H1 (cell line): ENCODE measurements at regions not wholly inside any gene's neighbourhood (a gene's known extent, or its start where the extent isn't known, plus 50 kb on each side); places are given as distances from the start of the nearest gene placed in this dataset.
A peak's percentile ranks its signal among the peaks of the same experiment; 100 is the strongest.

Source experiments
- CTCF ChIA-PET: fragments of 300-600 bp; sonication (Branson Sonifier 250); formaldehyde crosslinking; loops from one replicate; lab custom pipeline; 2021; ENCODE audit not compliant: partially characterized antibody; lab: Charles Lee
- POLR2A ChIA-PET: fragments of 300-600 bp; sonication (Branson Sonifier 250); formaldehyde crosslinking; loops from one replicate; lab custom pipeline; 2021; ENCODE audit warnings: inconsistent platforms; ENCODE audit not compliant: partially characterized antibody; lab: Charles Lee
- DNase-seq, 2 experiments: peaks; one replicate each; pipeline versions ENCODE4 v3.0.0 to v3.0.0-alpha.2; 2010 to 2022; ENCODE audit warnings: low spot score in 2 of 2, low read depth in 1 of 2, mixed read lengths in 1 of 2
- FAIRE-seq: peaks from 2 replicates; lab custom pipeline; 2011; peaks lifted over from hg19 to GRCh38; lab: Jason Lieb, UNC
- H2AFZ ChIP-seq: 2 replicates; pipeline ENCODE4 v1.8.1; 2012; ENCODE audit warnings: low read length, inconsistent platforms
- H2AK5ac ChIP-seq: 2 replicates; pipeline ENCODE4 v1.6.1; 2013; ENCODE audit warnings: low read depth, low read length
- H2BK120ac ChIP-seq: replicated peaks from 2 replicates; pipeline ENCODE3; 2013; ENCODE audit warnings: low read depth, low read length, inconsistent platforms
- H2BK12ac ChIP-seq: 2 replicates; pipeline ENCODE4 v1.6.1; 2013; ENCODE audit warnings: low read depth, low read length
- H2BK15ac ChIP-seq: 2 replicates; pipeline ENCODE4 v1.6.1; 2013; ENCODE audit warnings: low read length
- H2BK20ac ChIP-seq: 2 replicates; pipeline ENCODE4 v1.6.1; 2013; ENCODE audit warnings: low read length
- H2BK5ac ChIP-seq: 2 replicates; pipeline ENCODE4 v1.6.1; 2013; ENCODE audit warnings: low read depth, low read length
- H3K14ac ChIP-seq: 2 replicates; pipeline ENCODE4 v1.6.1; 2013; ENCODE audit warnings: inconsistent platforms; ENCODE audit not compliant: insufficient read length
- H3K18ac ChIP-seq: 2 replicates; pipeline ENCODE4 v1.6.1; 2013; ENCODE audit warnings: low read length; ENCODE audit errors: extremely low read depth
- H3K23ac ChIP-seq: 2 replicates; pipeline ENCODE4 v1.6.1; 2013; ENCODE audit warnings: inconsistent platforms; ENCODE audit not compliant: insufficient read length
- H3K23me2 ChIP-seq: 2 replicates; pipeline ENCODE4 v1.6.1; 2013; ENCODE audit warnings: low read depth, low read length
- H3K27ac ChIP-seq: 2 replicates; pipeline ENCODE4 v1.6.1; 2011; ENCODE audit warnings: low read depth, low read length, inconsistent platforms
- H3K27me3 ChIP-seq, 4 experiments: replicated peaks in 1 of 4; 1 replicate in 1 of 4; 2 replicates in 3 of 4; pipeline versions ENCODE4 v1.6.1 to v1.8.1; 2011 to 2013; ENCODE audit warnings: low read length in 3 of 4, mild to moderate bottlenecking in 3 of 4, inconsistent platforms in 2 of 4, mixed read lengths in 2 of 4, moderate library complexity in 1 of 4; ENCODE audit not compliant: control insufficient read depth in 3 of 4, insufficient read depth in 3 of 4; ENCODE audit errors: extremely low read depth in 1 of 4
- H3K36me3 ChIP-seq, 4 experiments: 2 replicates each; pipeline versions ENCODE4 v1.6.1 to v1.8.1; 2011 to 2013; ENCODE audit warnings: mild to moderate bottlenecking in 4 of 4, low read length in 3 of 4, moderate library complexity in 2 of 4, control low read depth in 1 of 4, inconsistent platforms in 1 of 4; ENCODE audit not compliant: insufficient read depth in 4 of 4, control insufficient read depth in 2 of 4
- H3K4ac ChIP-seq: replicated peaks from 2 replicates; pipeline ENCODE3; 2013; ENCODE audit warnings: low read length, low read depth, mixed read lengths, inconsistent platforms; ENCODE audit not compliant: insufficient read length
- H3K4me1 ChIP-seq, 4 experiments: replicated peaks in 1 of 4; 1 replicate in 1 of 4; 2 replicates in 3 of 4; pipeline versions ENCODE4 v1.6.1 to v1.8.1; 2011 to 2013; ENCODE audit warnings: low read length in 3 of 4, inconsistent platforms in 2 of 4, mixed read lengths in 1 of 4; ENCODE audit not compliant: insufficient read depth in 4 of 4, control insufficient read depth in 3 of 4
- H3K4me2 ChIP-seq, 2 experiments: 2 replicates each; pipeline versions ENCODE4 v1.6.1 to v1.8.1; 2011 to 2013; ENCODE audit warnings: low read depth in 2 of 2, low read length in 2 of 2, control low read depth in 1 of 2, inconsistent platforms in 1 of 2, mild to moderate bottlenecking in 1 of 2; ENCODE audit not compliant: insufficient read depth in 1 of 2
- H3K4me3 ChIP-seq, 4 experiments: fragments of 200-600, 300-600 bp in 1 of 4; sonication (generic), shearing (Covaris generic), sonication (Bioruptor Twin) in 1 of 4; 2 replicates each; pipeline versions ENCODE4 v1.5.1 to v1.8.1; 2011 to 2016; ENCODE audit warnings: low read length in 4 of 4, low read depth in 3 of 4, control low read depth in 2 of 4, inconsistent platforms in 2 of 4, mild to moderate bottlenecking in 2 of 4, mixed read lengths in 1 of 4, moderate library complexity in 1 of 4; ENCODE audit not compliant: insufficient read depth in 2 of 4; ENCODE audit errors: extremely low read depth in 1 of 4
- H3K56ac ChIP-seq: replicated peaks from 2 replicates; pipeline ENCODE3; 2013; ENCODE audit warnings: low read depth, mild to moderate bottlenecking, mixed read lengths, low read length, inconsistent platforms; ENCODE audit not compliant: insufficient read length
- H3K79me1 ChIP-seq: 2 replicates; pipeline ENCODE4 v1.6.1; 2013; ENCODE audit warnings: low read depth, low read length, control low read depth
- H3K79me2 ChIP-seq, 2 experiments: 2 replicates each; pipeline versions ENCODE4 v1.6.1 to v1.8.1; 2012 to 2013; ENCODE audit warnings: low read length in 2 of 2, mild to moderate bottlenecking in 2 of 2, inconsistent platforms in 1 of 2; ENCODE audit not compliant: insufficient read depth in 2 of 2, control insufficient read depth in 1 of 2
- H3K9ac ChIP-seq, 4 experiments: replicated peaks in 1 of 4; 1 replicate in 1 of 4; 2 replicates in 3 of 4; pipeline versions ENCODE4 v1.6.1 to v1.8.1; 2011 to 2013; ENCODE audit warnings: low read depth in 3 of 4, low read length in 3 of 4, control low read depth in 2 of 4, mild to moderate bottlenecking in 2 of 4, moderate library complexity in 2 of 4, inconsistent platforms in 1 of 4; ENCODE audit errors: extremely low read depth in 1 of 4
- H3K9me3 ChIP-seq, 2 experiments: 2 replicates each; pipeline versions ENCODE4 v1.6.1 to v1.8.1; 2012 to 2013; ENCODE audit warnings: mild to moderate bottlenecking in 2 of 2, moderate library complexity in 2 of 2, control low read depth in 1 of 2, inconsistent platforms in 1 of 2, low read depth in 1 of 2, low read length in 1 of 2, mixed read lengths in 1 of 2; ENCODE audit not compliant: insufficient read depth in 2 of 2
- H4K20me1 ChIP-seq, 2 experiments: replicated peaks in 1 of 2; 2 replicates each; pipeline versions ENCODE3 to v1.8.1; 2011 to 2013; ENCODE audit warnings: inconsistent platforms in 2 of 2, low read length in 2 of 2, mild to moderate bottlenecking in 1 of 2; ENCODE audit not compliant: insufficient read depth in 2 of 2, control insufficient read depth in 1 of 2
- H4K5ac ChIP-seq: 2 replicates; pipeline ENCODE4 v1.6.1; 2013; ENCODE audit warnings: low read length, low read depth, mixed read lengths, inconsistent platforms; ENCODE audit not compliant: insufficient read length
- H4K8ac ChIP-seq: 2 replicates; pipeline ENCODE4 v1.8.0; 2013; ENCODE audit warnings: mild to moderate bottlenecking, moderate library complexity, low read length, inconsistent platforms; ENCODE audit not compliant: insufficient read depth; ENCODE audit errors: extremely low read depth
- H4K91ac ChIP-seq: replicated peaks from 2 replicates; pipeline ENCODE3; 2013; ENCODE audit warnings: low read length, mixed read lengths, inconsistent platforms; ENCODE audit not compliant: insufficient read length
- MAX ChIP-seq: IDR thresholded peaks from 2 replicates; pipeline ENCODE4 v1.6.1; 2012; ENCODE audit warnings: inconsistent platforms
- SAP30 ChIP-seq: fragments of 300-600 bp; sonication (generic); IDR thresholded peaks from 2 replicates; pipeline ENCODE4 v1.7.1; 2012; ENCODE audit warnings: low read length, moderate library complexity, mild to moderate bottlenecking, inconsistent platforms; ENCODE audit not compliant: insufficient read depth, insufficient replicate concordance
- SP1 ChIP-seq: IDR thresholded peaks from 2 replicates; pipeline ENCODE4 v1.6.1; 2011; ENCODE audit warnings: low read depth, low read length
- TEAD4 ChIP-seq: IDR thresholded peaks from 2 replicates; pipeline ENCODE4 v1.6.1; 2012; ENCODE audit warnings: low read depth, low read length, inconsistent platforms, mixed read lengths
- YY1 ChIP-seq: IDR thresholded peaks from 2 replicates; pipeline ENCODE4 v1.6.1; 2011; ENCODE audit warnings: low read depth, mild to moderate bottlenecking, low read length
- WGBS, 2 experiments: shearing (Covaris generic) in 1 of 2; methylation state at CpG; one replicate each; pipeline versions ENCODE4 v1.1.6 to v1.1.7; 2013 to 2015; ENCODE audit warnings: low lambda C conversion rate in 2 of 2, mixed read lengths in 2 of 2, inconsistent platforms in 1 of 2, low coverage in 1 of 2, missing lambda C conversion rate in 1 of 2; ENCODE audit not compliant: insufficient replicate concordance in 2 of 2, insufficient coverage in 1 of 2, insufficient read length in 1 of 2; ENCODE audit errors: extremely low coverage in 1 of 2, missing lambda C conversion rate in 1 of 2; 5-methylcytosine and 5-hydroxymethylcytosine counted together

GRCh38 chr10:42926843-42927242, 144.2 kb downstream of the BMS1 start:
- no peak overlapping the region for H3K23ac ChIP-seq
- no peak overlapping the region; a peak in 1 of 4 replicates for H3K4me2 ChIP-seq
- no peaks in the 10 kb centered on the region for H4K20me1 ChIP-seq
- no peak overlapping the region for H3K56ac ChIP-seq
- no peak overlapping the region for H2BK120ac ChIP-seq
- H3K4me3 ChIP-seq: no peak overlapping the region
- no peak overlapping the region for H3K27ac ChIP-seq
- H2BK20ac ChIP-seq: no peak overlapping the region
- TF ChIP-seq SAP30: no peak
- TF ChIP-seq SP1: no peak
- TF ChIP-seq TEAD4: peak; percentile 71; the same call in 1 of the 2 replicates
- no peak for TF ChIP-seq MAX
- TF ChIP-seq YY1: no peak
- no peak overlapping the region for H3K14ac ChIP-seq
- no peak overlapping the region; the same call in 1 of the 2 replicates for H4K8ac ChIP-seq
- peaks cover 0 to 3% (median 0%) of the 10 kb centered on the region in 4 experiments; a peak in 3 of 7 replicates for H3K27me3 ChIP-seq
- H2AK5ac ChIP-seq: no peak overlapping the region
- no peak overlapping the region for H4K91ac ChIP-seq
- no peaks in the 10 kb centered on the region for H3K9me3 ChIP-seq
- no peak overlapping the region for H2BK12ac ChIP-seq
- H3K36me3 ChIP-seq: no peaks in the 10 kb centered on the region
- DNase-seq (peak in 1 of 2 experiments; percentile 60), FAIRE-seq (peak; percentile 39)
- no peak overlapping the region for H4K5ac ChIP-seq
- ChIA-PET CTCF (interaction anchor here (0.6 to 2.5 kb wide), 12 partner anchors 10 to 156 kb away, joined by 3 to 11 read pairs (median 4); no protein-coding TSS in a partner anchor), POLR2A (interaction anchor here (1.0 kb wide), 1 partner anchor 25 kb away, joined by 3 read pairs; no protein-coding TSS in a partner anchor)
- H3K9ac ChIP-seq: no peak overlapping the region
- WGBS, 2 experiments: 21% methylated on average over 6 of the region's 6 CpGs; no CpG with 5 or more reads in 1 of the 2 experiments
- no peak overlapping the region for H3K4ac ChIP-seq
- peak overlapping the region; percentile 59; the same call in 1 of the 2 replicates for H2AFZ ChIP-seq
- H3K18ac ChIP-seq: no peak overlapping the region
- H2BK15ac ChIP-seq: peak overlapping the region; percentile 54; the same call in 1 of the 2 replicates
- no peaks in the 10 kb centered on the region for H3K79me1 ChIP-seq
- H3K4me1 ChIP-seq: peaks cover 0 to 14% (median 6%) of the 10 kb centered on the region in 4 experiments; a peak in 5 of 7 replicates
- H3K79me2 ChIP-seq: no peaks in the 10 kb centered on the region
- no peaks in the 10 kb centered on the region for H3K23me2 ChIP-seq
- H2BK5ac ChIP-seq: no peak overlapping the region
